Astrocyte of the spinal cord (primary cell): ENCODE measurements at regions not wholly inside any gene's neighbourhood (a gene's known extent, or its start where the extent isn't known, plus 50 kb on each side); places are given as distances from the start of the nearest gene placed in this dataset.
"Not testable (repeated sequence)": the region's sequence is repeated elsewhere in the genome, so short reads cannot be mapped to it uniquely, and the experiment has no call there.

Experiments
- DNase-seq: peaks from one replicate; pipeline ENCODE4 v3.0.0; 2011; ENCODE audit warnings: low read depth, low spot score
- H3K4me3 ChIP-seq: 2 replicates; pipeline ENCODE4 v1.5.1; 2011; ENCODE audit warnings: low read depth, mild to moderate bottlenecking, low read length, moderate library complexity
- CTCF ChIP-seq: IDR thresholded peaks from 2 replicates; pipeline ENCODE4 v1.5.1; 2012; ENCODE audit warnings: low read depth, mild to moderate bottlenecking, low read length, inconsistent platforms
- in situ Hi-C: cut with HindIII; loops from 2 replicates; pipeline ENCODE4 v1.10.0; 2017; ENCODE audit warnings: low sequenced_read_pairs

- in situ Hi-C loops: no loop called here
Observed at GRCh38 chr2:182605166-182605565, 110.9 kb upstream of the DNAJC10 start.

GRCh38 chr2:182606728-182607681 lies 109.1 kb upstream of the DNAJC10 start:
- no peak for DNase-seq
- no peak for TF ChIP-seq CTCF
- no peak overlapping the region for H3K4me3 ChIP-seq
- in situ Hi-C loops: no loop called here

More at GRCh38 chr2:182605166-182605565, 110.9 kb upstream of the DNAJC10 start:
- no peak overlapping the region for H3K4me3 ChIP-seq
- DNase-seq: no peak
- TF ChIP-seq CTCF: no peak

- in situ Hi-C loops: no loop called here
- no peak for DNase-seq
- TF ChIP-seq CTCF: no peak
- H3K4me3 ChIP-seq: no peak overlapping the region
Observed at GRCh38 chr2:182608181-182608845, 107.7 kb upstream of the DNAJC10 start.

GRCh38 chr2:182609005-182609404 lies 107.1 kb upstream of the DNAJC10 start:
- in situ Hi-C loops, DNase-seq, H3K4me3 ChIP-seq: not testable (repeated sequence)

- in situ Hi-C loops: no loop called here
- no peak for TF ChIP-seq CTCF
- no peak overlapping the region for H3K4me3 ChIP-seq
- no peak for DNase-seq
Observed at GRCh38 chr2:182610231-182610630, 105.8 kb upstream of the DNAJC10 start.

GRCh38 chr2:182611009-182611408 lies 105.0 kb upstream of the DNAJC10 start:
- no peak for DNase-seq
- H3K4me3 ChIP-seq: no peak overlapping the region
- in situ Hi-C loops: no loop called here
- TF ChIP-seq CTCF: no peak

GRCh38 chr2:182615036-182615435 lies 101.0 kb upstream of the DNAJC10 start:
- in situ Hi-C loops: no loop called here
- TF ChIP-seq CTCF: no peak
- DNase-seq: no peak
- H3K4me3 ChIP-seq: no peak overlapping the region
